ENCODE measurements at regions not wholly inside any gene's neighbourhood (a gene's known extent, or its start where the extent isn't known, plus 50 kb on each side); places are given as distances from the start of the nearest gene placed in this dataset.

GRCh38 chr10:61319386-61320256 lies 133.6 kb downstream of the TMEM26 start:
- no peak for DNase-seq (ENCODE audit: extremely low read depth, low read depth)
- TF ChIP-seq CTCF (IDR thresholded peaks at IDR 0.05; ENCODE audit: low read depth, low read length), result no peak

- DNase-seq (ENCODE audit: extremely low read depth, low read depth), result no peak
- no peak for TF ChIP-seq CTCF (IDR thresholded peaks at IDR 0.05; ENCODE audit: low read depth, low read length)
These were observed 134.8 kb downstream of the TMEM26 start for GRCh38 chr10:61318429-61318828.

GRCh38 chr10:61317706-61318105 lies 135.5 kb downstream of the TMEM26 start:
- DNase-seq (ENCODE audit: extremely low read depth, low read depth), result no peak
- no peak for TF ChIP-seq CTCF (IDR thresholded peaks at IDR 0.05; ENCODE audit: low read depth, low read length)

GRCh38 chr10:61316676-61317265 lies 136.4 kb downstream of the TMEM26 start:
- DNase-seq (ENCODE audit: extremely low read depth, low read depth), result no peak
- TF ChIP-seq CTCF (IDR thresholded peaks at IDR 0.05; ENCODE audit: low read depth, low read length), result no peak

- DNase-seq (ENCODE audit: extremely low read depth, low read depth), result no peak
- TF ChIP-seq CTCF (IDR thresholded peaks at IDR 0.05; ENCODE audit: low read depth, low read length), result no peak
These were observed 138.9 kb downstream of the TMEM26 start for GRCh38 chr10:61314273-61314672.

GRCh38 chr10:61313460-61313859 lies 139.7 kb downstream of the TMEM26 start:
- TF ChIP-seq CTCF (IDR thresholded peaks at IDR 0.05; ENCODE audit: low read depth, low read length), result no peak
- DNase-seq (ENCODE audit: extremely low read depth, low read depth), result no peak

GRCh38 chr10:61304746-61305145 lies 148.4 kb downstream of the TMEM26 start:
- no peak for DNase-seq (ENCODE audit: extremely low read depth, low read depth)
- TF ChIP-seq CTCF (IDR thresholded peaks at IDR 0.05; ENCODE audit: low read depth, low read length), result no peak
